ENCODE measurements at regions not wholly inside any gene's neighbourhood (a gene's known extent, or its start where the extent isn't known, plus 50 kb on each side); places are given as distances from the start of the nearest gene placed in this dataset.

- DNase-seq = no peak
Observed at GRCh38 chr16:5578980-5579379, 481.4 kb upstream of the EEF2KMT start.

- DNase-seq = no peak
Observed at GRCh38 chr16:5577463-5577862, 479.9 kb upstream of the EEF2KMT start.

GRCh38 chr16:5575646-5576245, 478.2 kb upstream of the EEF2KMT start:
- DNase-seq = no peak

- no peak for DNase-seq
Observed at GRCh38 chr16:5575121-5575520, 477.5 kb upstream of the EEF2KMT start.

- no peak for DNase-seq
Observed at GRCh38 chr16:5572056-5572455, 474.5 kb upstream of the EEF2KMT start.

- DNase-seq = no peak
Observed at GRCh38 chr16:5571446-5571845, 473.9 kb upstream of the EEF2KMT start.

- DNase-seq = no peak
Observed at GRCh38 chr16:5561800-5562199, 464.2 kb upstream of the EEF2KMT start.

GRCh38 chr16:5560084-5560483, 462.5 kb upstream of the EEF2KMT start:
- no peak for DNase-seq

- DNase-seq = no peak
Observed at GRCh38 chr16:5557966-5558365, 460.4 kb upstream of the EEF2KMT start.

GRCh38 chr16:5557448-5557847, 459.9 kb upstream of the EEF2KMT start:
- DNase-seq = no peak

- DNase-seq = no peak
Observed at GRCh38 chr16:5556158-5556810, 458.7 kb upstream of the EEF2KMT start.

GRCh38 chr16:5551909-5552308, 454.3 kb upstream of the EEF2KMT start:
- no peak for DNase-seq

GRCh38 chr16:5549802-5550201, 452.2 kb upstream of the EEF2KMT start:
- no peak for DNase-seq

- no peak for DNase-seq
Observed at GRCh38 chr16:5541356-5541755, 443.8 kb upstream of the EEF2KMT start.

GRCh38 chr16:5537347-5537746, 439.8 kb upstream of the EEF2KMT start:
- DNase-seq = no peak

GRCh38 chr16:5533321-5533888, 435.8 kb upstream of the EEF2KMT start:
- DNase-seq = no peak

- no peak for DNase-seq
Observed at GRCh38 chr16:5527817-5528216, 430.2 kb upstream of the EEF2KMT start.

GRCh38 chr16:5526826-5527225, 429.2 kb upstream of the EEF2KMT start:
- no peak for DNase-seq

- DNase-seq = no peak
Observed at GRCh38 chr16:5523829-5524228, 426.2 kb upstream of the EEF2KMT start.

GRCh38 chr16:5516115-5516514, 418.5 kb upstream of the EEF2KMT start:
- no peak for DNase-seq

- no peak for DNase-seq
Observed at GRCh38 chr16:5512014-5512413, 414.4 kb upstream of the EEF2KMT start.

GRCh38 chr16:5510819-5511370, 413.3 kb upstream of the EEF2KMT start:
- DNase-seq = no peak

GRCh38 chr16:5509794-5510193, 412.2 kb upstream of the EEF2KMT start:
- DNase-seq = no peak

All from nucleus accumbens (tissue), 56 donors.